ENCODE measurements at regions not wholly inside any gene's neighbourhood (a gene's known extent, or its start where the extent isn't known, plus 50 kb on each side); places are given as distances from the start of the nearest gene placed in this dataset.

GRCh38 chr2:59077981-59078531 lies 836.9 kb upstream of the FANCL start:
- ChIA-PET POLR2A (ENCODE audit: partially characterized antibody) (no interaction called here), CTCF (ENCODE audit: partially characterized antibody) (interaction anchor here (0.6 to 1.6 kb wide), 5 partner anchors 9 to 223 kb away, joined by 3 to 6 read pairs (median 3); no protein-coding TSS in a partner anchor)
- Histone ChIP-seq H2BK5ac (ENCODE audit: low read depth, low read length) (no peak overlapping the region), H3K79me1 (ENCODE audit: low read depth, low read length) (no peaks in the 10 kb centered on the region), H3K18ac (ENCODE audit: extremely low read depth, low read length) (no peak overlapping the region), H2BK20ac (ENCODE audit: low read length) (no peak overlapping the region), H4K20me1 (replicated peaks in 1 of 2; ENCODE audit: control insufficient read depth in 1 of 2, insufficient read depth in 2 of 2, low read length in 2 of 2) (no peaks in the 10 kb centered on the region), H3K23ac (ENCODE audit: insufficient read length) (no peak overlapping the region), H2BK12ac (ENCODE audit: low read depth, low read length) (no peak overlapping the region), H3K56ac (replicated peaks; ENCODE audit: insufficient read length, low read depth, low read length) (no peak overlapping the region), H4K5ac (ENCODE audit: insufficient read length, low read depth, low read length) (no peak overlapping the region), H3K4ac (replicated peaks; ENCODE audit: insufficient read length, low read depth, low read length) (no peak overlapping the region), H3K23me2 (ENCODE audit: low read depth, low read length) (no peaks in the 10 kb centered on the region), H4K8ac (ENCODE audit: extremely low read depth, insufficient read depth, low read length) (no peak overlapping the region), H3K9me3 (ENCODE audit: insufficient read depth in 2 of 2, low read depth in 1 of 2, low read length in 1 of 2) (no peaks in the 10 kb centered on the region), H3K4me1 (replicated peaks in 1 of 4; ENCODE audit: control insufficient read depth in 3 of 4, insufficient read depth in 4 of 4, low read length in 3 of 4) (peaks cover 0 to 6% (median 0%) of the 10 kb centered on the region in 4 experiments; a peak in 3 of 7 replicates), H2BK15ac (ENCODE audit: low read length) (no peak overlapping the region), H3K4me3 (ENCODE audit: extremely low read depth in 1 of 4, insufficient read depth in 2 of 4, low read depth in 3 of 4, low read length in 4 of 4) (no peak overlapping the region), H3K36me3 (ENCODE audit: control insufficient read depth in 2 of 4, insufficient read depth in 4 of 4, low read length in 3 of 4) (no peaks in the 10 kb centered on the region), H2BK120ac (replicated peaks; ENCODE audit: low read depth, low read length) (no peak overlapping the region), H3K27ac (ENCODE audit: low read depth, low read length) (no peak overlapping the region), H2AFZ (ENCODE audit: low read length) (no peak overlapping the region), H3K14ac (ENCODE audit: insufficient read length) (no peak overlapping the region), H3K4me2 (ENCODE audit: insufficient read depth in 1 of 2, low read depth in 2 of 2, low read length in 2 of 2) (no peak overlapping the region), H3K79me2 (ENCODE audit: control insufficient read depth in 1 of 2, insufficient read depth in 2 of 2, low read length in 2 of 2) (no peaks in the 10 kb centered on the region), H2AK5ac (ENCODE audit: low read depth, low read length) (no peak overlapping the region), H4K91ac (replicated peaks; ENCODE audit: insufficient read length, low read length) (no peak overlapping the region), H3K9ac (replicated peaks in 1 of 4; ENCODE audit: extremely low read depth in 1 of 4, low read depth in 3 of 4, low read length in 3 of 4) (no peak overlapping the region), H3K27me3 (replicated peaks in 1 of 4; ENCODE audit: control insufficient read depth in 3 of 4, extremely low read depth in 1 of 4, insufficient read depth in 3 of 4, low read length in 3 of 4) (no peaks in the 10 kb centered on the region)
- no peak for DNase-seq (ENCODE audit: low read depth in 1 of 2, low spot score in 2 of 2)
- no peak for FAIRE-seq
- WGBS, 2 experiments (ENCODE audit: extremely low coverage in 1 of 2, insufficient coverage in 1 of 2, insufficient read length in 1 of 2, insufficient replicate concordance in 2 of 2, low coverage in 1 of 2, low lambda C conversion rate in 2 of 2, missing lambda C conversion rate in 1 of 2) = 84% methylated on average over 6 of the region's 6 CpGs; no CpG with 5 or more reads in 1 of the 2 experiments
- TF ChIP-seq RAD21 (IDR thresholded peaks at IDR 0.05 in 1 of 2, conservative IDR thresholded peaks at IDR 0.05 in 1 of 2; ENCODE audit: low read depth in 2 of 2, low read length in 2 of 2) (no peak), EZH2 (IDR thresholded peaks at IDR 0.05; ENCODE audit: low read depth, low read length, severe bottlenecking) (no peak), TBP (IDR thresholded peaks at IDR 0.05; ENCODE audit: low read depth, low read length) (no peak), BRCA1 (IDR thresholded peaks at IDR 0.05; ENCODE audit: low read depth, low read length) (no peak), HDAC2 (IDR thresholded peaks at IDR 0.05; ENCODE audit: borderline replicate concordance in 1 of 2, low read depth in 2 of 2, low read length in 2 of 2) (no peak), FOSL1 (IDR thresholded peaks at IDR 0.05; ENCODE audit: insufficient read depth, low read depth, low read length) (no peak), SAP30 (IDR thresholded peaks at IDR 0.05; ENCODE audit: insufficient read depth, insufficient replicate concordance, low read length) (no peak), RXRA (IDR thresholded peaks at IDR 0.05; ENCODE audit: insufficient read depth, low read depth, low read length) (no peak), CBX8 (IDR thresholded peaks at IDR 0.05; ENCODE audit: borderline replicate concordance, low read depth, low read length) (no peak), YY1 (IDR thresholded peaks at IDR 0.05; ENCODE audit: low read depth, low read length) (no peak), GABPA (IDR thresholded peaks at IDR 0.05; ENCODE audit: borderline replicate concordance, insufficient read depth, low read length) (no peak), HDAC6 (IDR thresholded peaks at IDR 0.05; ENCODE audit: low read depth, low read length) (no peak)
- TF ChIP-seq, protein P1, sequence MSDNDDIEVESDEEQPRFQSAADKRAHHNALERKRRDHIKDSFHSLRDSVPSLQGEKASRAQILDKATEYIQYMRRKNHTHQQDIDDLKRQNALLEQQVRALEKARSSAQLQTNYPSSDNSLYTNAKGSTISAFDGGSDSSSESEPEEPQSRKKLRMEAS (IDR thresholded peaks at IDR 0.05) = no peak
